Small intestine (tissue), 7 donors: ENCODE measurements at regions not wholly inside any gene's neighbourhood (a gene's known extent, or its start where the extent isn't known, plus 50 kb on each side); places are given as distances from the start of the nearest gene placed in this dataset.

Source experiments
- DNase-seq, 2 donors: peaks; one replicate each; pipeline versions ENCODE4 v3.0.0 to v3.0.0-alpha.2; 2013
- FAIRE-seq: peaks from 2 replicates; lab custom pipeline; 2012; peaks lifted over from hg19 to GRCh38; lab: Jason Lieb, UNC
- H3K27ac ChIP-seq, 3 donors: one replicate each; pipeline ENCODE4 v1.5.1; 2013; ENCODE audit warnings: low read length in 2 of 3, mild to moderate bottlenecking in 2 of 3, control low read depth in 1 of 3, inconsistent platforms in 1 of 3, low read depth in 1 of 3, moderate library complexity in 1 of 3
- H3K27me3 ChIP-seq, 3 donors: one replicate each; pipeline ENCODE4 v1.6.1; 2013; ENCODE audit warnings: low read length in 3 of 3, inconsistent platforms in 1 of 3; ENCODE audit not compliant: control insufficient read depth in 3 of 3, insufficient read depth in 3 of 3
- H3K36me3 ChIP-seq, 3 donors: one replicate each; pipeline ENCODE4 v1.6.1; 2013; ENCODE audit warnings: low read length in 3 of 3, inconsistent platforms in 1 of 3, low read depth in 1 of 3, mild to moderate bottlenecking in 1 of 3, moderate library complexity in 1 of 3; ENCODE audit not compliant: control insufficient read depth in 3 of 3, insufficient read depth in 2 of 3
- H3K4me1 ChIP-seq, 3 donors: one replicate each; pipeline ENCODE4 v1.6.1; 2013; ENCODE audit warnings: low read length in 2 of 3, inconsistent platforms in 1 of 3, low read depth in 1 of 3, mild to moderate bottlenecking in 1 of 3, moderate library complexity in 1 of 3; ENCODE audit not compliant: control insufficient read depth in 3 of 3, insufficient read depth in 2 of 3
- H3K4me3 ChIP-seq, 3 donors: one replicate each; pipeline ENCODE4 v1.5.1; 2013; ENCODE audit warnings: low read length in 3 of 3, control low read depth in 1 of 3, inconsistent platforms in 1 of 3, low read depth in 1 of 3, mild to moderate bottlenecking in 1 of 3, moderate library complexity in 1 of 3
- H3K9me3 ChIP-seq, 2 donors: one replicate each; pipeline ENCODE4 v1.6.1; 2013; ENCODE audit warnings: low read depth in 1 of 2, low read length in 1 of 2; ENCODE audit not compliant: control insufficient read depth in 2 of 2, insufficient read depth in 1 of 2
- WGBS, 3 donors: extraction: QIAGEN DNeasy Blood & Tissue Kit; methylation state at CpG; one replicate each; pipeline ENCODE4 v1.1.7; 2013; 5-methylcytosine and 5-hydroxymethylcytosine counted together
- donor health status: healthy with polysubstance abuse.
- donor health status: control.
- donor health status: control.
- donor health status: Bipolar disorder and iron deficiency.
- donor health status: healthy.

DNA sequence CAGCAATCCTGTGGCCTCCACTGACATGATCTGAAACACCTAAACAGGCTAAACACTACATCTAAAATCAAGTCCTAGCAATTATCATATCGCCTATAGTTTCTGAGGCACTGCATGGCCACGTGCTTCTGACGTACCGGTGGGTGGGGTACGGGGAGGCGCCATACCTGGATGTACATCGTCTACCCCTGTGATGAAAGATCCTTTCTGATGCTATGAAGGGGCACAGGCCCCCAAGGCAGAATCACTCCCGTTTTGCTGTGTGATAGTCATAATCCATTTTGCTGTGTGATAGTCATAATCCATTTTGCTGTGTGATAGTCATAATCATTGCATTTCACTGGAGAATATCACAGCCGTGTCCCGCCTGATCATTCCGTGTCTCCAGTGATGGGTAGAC is 118.7 kb upstream of the SOX1 start:
- FAIRE-seq, result no peak
- H3K9me3 ChIP-seq, result peaks cover 0 to 18% of the 10 kb centered on the region in 2 donors
- H3K27ac ChIP-seq, result no peak overlapping the region
- H3K4me1 ChIP-seq, result no peaks in the 10 kb centered on the region
- H3K27me3 ChIP-seq, result peaks cover 0 to 2% (median 0%) of the 10 kb centered on the region in 3 donors
- no peaks in the 10 kb centered on the region for H3K36me3 ChIP-seq
- DNase-seq, result no peak
- no peak overlapping the region for H3K4me3 ChIP-seq
- WGBS, 3 donors, result 88 to 91% (median 89%) methylated on average over 11 of the region's 11 CpGs

DNA sequence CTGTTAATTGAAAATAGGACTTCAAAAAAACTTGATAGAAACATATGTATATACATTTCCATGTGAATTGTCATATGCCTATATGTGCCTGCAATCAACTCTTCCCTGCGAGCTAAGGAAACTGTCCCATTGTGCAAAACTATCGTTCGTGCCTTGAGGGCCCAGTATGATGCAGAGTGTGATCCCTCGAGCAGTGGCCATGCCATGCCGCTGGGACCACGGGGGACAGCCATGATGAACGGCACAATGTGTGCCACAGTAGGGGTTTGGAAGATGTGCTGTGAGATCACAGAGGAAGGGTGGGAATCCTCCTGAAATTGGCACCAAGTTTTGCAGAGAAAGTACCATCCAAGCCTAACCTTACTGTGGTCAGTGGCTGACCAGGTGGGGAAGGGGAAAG is 118.1 kb upstream of the SOX1 start:
- no peaks in the 10 kb centered on the region for H3K36me3 ChIP-seq
- H3K9me3 ChIP-seq, result peaks cover 0 to 18% of the 10 kb centered on the region in 2 donors
- H3K27ac ChIP-seq, result no peak overlapping the region
- DNase-seq (no peak), FAIRE-seq (no peak)
- no peak overlapping the region for H3K4me3 ChIP-seq
- H3K4me1 ChIP-seq, result no peaks in the 10 kb centered on the region
- WGBS, 3 donors, result 89 to 94% (median 90%) methylated on average over 7 of the region's 7 CpGs
- H3K27me3 ChIP-seq, result peaks cover 0 to 2% (median 0%) of the 10 kb centered on the region in 3 donors

DNA sequence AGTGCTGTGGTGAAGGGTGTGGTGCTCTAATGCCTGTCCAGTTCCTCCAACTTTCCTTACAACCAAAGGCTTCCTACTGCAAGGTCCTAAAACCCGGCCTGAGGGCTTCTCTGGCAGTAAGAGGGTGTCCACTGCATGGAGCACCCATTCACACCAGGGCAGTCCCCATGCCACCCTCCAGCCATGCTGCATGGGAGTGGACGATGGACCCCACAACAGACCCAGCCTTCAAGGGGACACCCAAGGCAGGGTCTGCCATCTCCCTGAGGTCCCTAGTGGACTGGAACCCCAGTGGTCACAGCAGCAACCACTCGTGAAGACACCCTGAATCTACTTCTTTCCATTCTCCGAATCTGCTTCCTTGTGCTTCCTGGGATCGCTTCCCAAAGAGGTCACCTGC is 117.6 kb upstream of the SOX1 start:
- 73 to 84% (median 84%) methylated on average over 5 of the region's 5 CpGs for WGBS, 3 donors
- H3K36me3 ChIP-seq, result no peaks in the 10 kb centered on the region
- peaks cover 0 to 2% (median 0%) of the 10 kb centered on the region in 3 donors for H3K27me3 ChIP-seq
- no peak for FAIRE-seq
- H3K27ac ChIP-seq, result no peak overlapping the region
- H3K4me3 ChIP-seq, result no peak overlapping the region
- H3K9me3 ChIP-seq, result peaks cover 0 to 18% of the 10 kb centered on the region in 2 donors
- H3K4me1 ChIP-seq, result no peaks in the 10 kb centered on the region
- DNase-seq, result no peak

DNA sequence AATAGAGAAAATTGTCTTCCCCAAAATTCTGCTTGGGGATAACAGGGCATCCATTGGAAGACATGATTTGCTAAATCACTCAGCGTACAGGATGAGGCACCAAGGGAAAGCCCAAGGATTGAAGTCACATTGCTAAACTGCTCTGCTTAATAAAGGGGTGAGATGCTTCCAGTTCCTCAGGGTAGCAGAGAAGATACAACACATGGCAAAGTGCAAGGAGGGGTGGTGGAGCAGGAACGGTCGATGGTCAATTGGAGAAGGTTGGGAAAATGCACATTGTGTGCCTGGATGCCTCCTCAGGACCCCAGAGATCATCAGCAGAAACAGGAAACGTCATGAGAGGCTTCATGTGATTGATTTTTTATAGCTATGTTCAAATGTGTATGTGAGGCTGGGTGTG is 116.3 kb upstream of the SOX1 start:
- peaks cover 0 to 2% (median under 1%) of the 10 kb centered on the region in 3 donors for H3K27me3 ChIP-seq
- H3K36me3 ChIP-seq, result no peaks in the 10 kb centered on the region
- DNase-seq, result no peak
- H3K9me3 ChIP-seq, result peaks cover 0 to 18% of the 10 kb centered on the region in 2 donors
- no peaks in the 10 kb centered on the region for H3K4me1 ChIP-seq
- H3K27ac ChIP-seq, result no peak overlapping the region
- WGBS, 3 donors, result 62 to 74% (median 62%) methylated on average over 4 of the region's 4 CpGs
- no peak overlapping the region for H3K4me3 ChIP-seq
- no peak for FAIRE-seq

DNA sequence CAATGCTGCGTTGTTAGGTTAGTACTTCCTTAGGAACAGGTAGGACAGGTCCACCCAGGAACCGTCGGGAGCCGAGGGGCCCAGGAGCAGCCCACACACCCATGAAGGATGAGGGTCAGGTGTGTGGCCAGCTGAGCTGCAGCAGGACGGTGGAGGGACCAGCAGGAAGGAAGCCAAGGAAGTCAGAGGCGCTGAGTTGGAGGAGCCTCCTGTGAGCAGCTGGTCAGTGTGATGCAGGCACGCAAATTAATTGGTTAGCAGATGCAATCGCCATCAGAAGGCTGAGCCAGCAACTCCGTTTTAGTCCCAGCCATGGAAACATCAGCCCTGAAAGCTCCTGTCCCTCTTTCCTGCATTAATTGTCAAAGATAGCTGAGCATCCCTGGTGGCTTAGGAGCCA is 114.9 kb upstream of the SOX1 start:
- no peak overlapping the region for H3K4me3 ChIP-seq
- peaks cover 0 to 18% of the 10 kb centered on the region in 2 donors for H3K9me3 ChIP-seq
- no peaks in the 10 kb centered on the region for H3K4me1 ChIP-seq
- no peaks in the 10 kb centered on the region for H3K36me3 ChIP-seq
- H3K27ac ChIP-seq, result no peak overlapping the region
- DNase-seq, result no peak
- H3K27me3 ChIP-seq, result peaks cover 0 to 2% (median 2%) of the 10 kb centered on the region in 3 donors
- WGBS, 3 donors, result 70 to 81% (median 71%) methylated on average over 9 of the region's 9 CpGs
- no peak for FAIRE-seq

DNA sequence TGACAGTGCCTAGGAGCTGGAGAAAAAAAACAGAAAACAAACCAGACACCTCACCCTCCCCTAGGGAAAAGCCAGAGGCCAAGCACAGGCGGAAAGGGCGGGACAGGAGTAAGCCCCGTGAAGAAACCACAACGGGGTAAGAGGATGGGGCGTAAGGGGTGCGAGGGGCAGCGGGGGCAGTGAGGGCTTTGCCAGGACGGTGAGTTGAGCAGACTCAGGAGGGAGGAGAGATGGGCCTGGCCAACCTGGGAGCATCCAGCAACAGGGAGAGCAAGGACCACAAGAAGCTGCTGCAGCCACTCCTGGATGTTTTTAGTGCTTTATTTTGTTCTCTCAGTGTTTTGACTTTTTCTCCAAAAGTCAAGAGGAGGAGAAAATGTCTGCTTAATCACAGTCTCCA is 114.1 kb upstream of the SOX1 start:
- WGBS, 3 donors, result 77 to 83% (median 79%) methylated on average over 8 of the region's 8 CpGs
- peaks cover 0 to 18% of the 10 kb centered on the region in 2 donors for H3K9me3 ChIP-seq
- DNase-seq (no peak), FAIRE-seq (no peak)
- H3K36me3 ChIP-seq, result no peaks in the 10 kb centered on the region
- no peak overlapping the region for H3K4me3 ChIP-seq
- peaks cover 0 to 2% (median 2%) of the 10 kb centered on the region in 3 donors for H3K27me3 ChIP-seq
- H3K4me1 ChIP-seq, result no peaks in the 10 kb centered on the region
- no peak overlapping the region for H3K27ac ChIP-seq

DNA sequence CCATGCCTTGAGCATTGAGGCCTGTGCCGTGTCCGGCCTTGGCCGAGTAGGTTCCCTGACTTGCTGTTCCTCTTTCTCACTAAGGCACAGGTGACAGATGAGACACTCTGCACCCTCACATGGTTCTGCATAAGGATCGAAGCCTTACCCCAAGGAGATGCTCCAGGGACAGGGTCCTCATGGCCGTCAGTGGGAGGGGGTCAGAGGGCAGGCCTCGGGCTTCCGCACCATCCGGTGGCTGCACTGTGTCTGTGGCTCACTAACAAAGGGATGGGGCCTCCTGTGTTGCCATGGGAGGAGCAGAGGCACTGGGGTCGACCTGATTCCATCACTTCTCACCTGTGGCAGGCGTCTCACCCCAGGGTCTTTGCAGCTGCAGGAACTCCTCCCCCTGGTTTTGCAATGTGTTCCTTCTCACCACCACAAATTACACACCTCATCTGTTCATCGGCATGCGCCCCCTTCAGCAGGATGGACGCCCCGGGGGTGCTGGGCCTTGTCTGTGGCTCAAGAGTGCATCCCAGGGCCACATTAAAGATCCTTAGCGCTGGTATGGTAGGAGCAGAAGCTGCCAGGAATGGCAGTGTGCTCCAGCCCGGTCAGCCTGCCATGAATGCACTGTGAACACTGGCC is 113.3 kb upstream of the SOX1 start:
- Histone ChIP-seq H3K4me3 (no peak overlapping the region), H3K36me3 (no peaks in the 10 kb centered on the region), H3K27ac (no peak overlapping the region), H3K4me1 (no peaks in the 10 kb centered on the region), H3K9me3 (peaks cover 0 to 18% of the 10 kb centered on the region in 2 donors), H3K27me3 (peaks cover 0 to 2% (median 2%) of the 10 kb centered on the region in 3 donors)
- DNase-seq (no peak), FAIRE-seq (no peak)
- WGBS, 3 donors, result 79 to 84% (median 81%) methylated on average over 16 of the region's 16 CpGs

DNA sequence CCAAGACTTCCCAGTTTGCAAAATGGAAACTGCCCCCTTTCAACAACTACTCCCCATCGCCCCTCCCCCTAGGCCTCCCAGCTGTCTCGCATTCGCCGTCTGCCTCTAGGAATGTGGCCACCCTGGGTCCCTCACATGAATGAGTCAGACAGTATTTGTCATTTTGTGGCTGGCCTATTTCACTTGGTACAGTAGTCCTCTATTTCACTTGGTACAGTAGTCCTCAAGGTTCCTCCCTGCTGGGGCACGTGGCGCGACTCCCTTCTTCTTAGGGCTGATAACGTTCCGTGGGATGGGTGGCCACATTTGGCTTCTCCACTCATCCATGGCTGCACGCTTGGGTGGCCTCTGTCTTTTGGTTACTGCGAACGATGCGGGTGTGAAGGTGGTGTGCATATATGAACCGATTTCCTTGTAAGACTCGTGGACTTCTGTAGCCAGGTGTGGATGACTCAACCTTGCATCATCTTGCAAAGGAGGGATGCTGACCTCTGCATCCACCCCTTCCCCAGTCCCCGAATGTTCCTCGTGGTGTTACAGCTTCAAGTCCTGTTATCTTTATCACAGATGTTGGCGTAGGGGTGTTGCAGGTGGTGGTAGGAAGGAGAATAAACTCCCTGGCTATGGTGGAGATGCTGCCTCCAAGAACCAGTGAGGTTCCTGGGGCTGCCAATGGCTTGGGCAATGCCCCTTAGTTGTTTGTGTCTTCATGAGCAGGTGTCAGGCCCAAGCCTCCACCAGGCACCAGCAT is 112.1 kb upstream of the SOX1 start:
- Histone ChIP-seq H3K27ac (no peak overlapping the region), H3K4me3 (no peak overlapping the region), H3K4me1 (no peaks in the 10 kb centered on the region), H3K27me3 (peaks cover 0 to 2% (median 2%) of the 10 kb centered on the region in 3 donors), H3K9me3 (peaks cover 0 to 13% of the 10 kb centered on the region in 2 donors), H3K36me3 (no peaks in the 10 kb centered on the region)
- 69 to 71% (median 69%) methylated on average over 18 of the region's 18 CpGs for WGBS, 3 donors
- FAIRE-seq (no peak), DNase-seq (no peak)
